HG02870 (cell line): ENCODE measurements at regions not wholly inside any gene's neighbourhood (a gene's known extent, or its start where the extent isn't known, plus 50 kb on each side); places are given as distances from the start of the nearest gene placed in this dataset.
"Not testable (repeated sequence)": the region's sequence is repeated elsewhere in the genome, so short reads cannot be mapped to it uniquely, and the experiment has no call there.

Experiments used
- ATAC-seq: cut with Tn5 transposase; IDR thresholded peaks from one replicate; pipeline ENCODE4 v1.9.1; 2021; ENCODE audit warnings: mild to moderate bottlenecking, moderate library complexity; ENCODE audit not compliant: unreplicated experiment

DNA sequence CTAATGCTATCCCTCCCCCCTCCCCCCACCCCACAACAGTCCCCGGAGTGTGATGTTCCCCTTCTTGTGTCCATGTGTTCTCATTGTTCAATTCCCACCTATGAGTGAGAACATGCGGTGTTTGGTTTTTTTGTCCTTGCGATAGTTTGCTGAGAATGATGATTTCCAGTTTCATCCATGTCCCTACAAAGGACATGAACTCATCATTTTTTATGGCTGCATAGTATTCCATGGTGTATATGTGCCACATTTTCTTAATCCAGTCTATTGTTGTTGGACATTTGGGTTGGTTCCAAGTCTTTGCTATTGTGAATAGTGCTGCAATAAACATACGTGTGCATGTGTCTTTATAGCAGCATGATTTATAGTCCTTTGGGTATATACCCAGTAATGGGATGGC is 133.7 kb upstream of the ANK3 start:
- ATAC-seq: not testable (repeated sequence)

DNA sequence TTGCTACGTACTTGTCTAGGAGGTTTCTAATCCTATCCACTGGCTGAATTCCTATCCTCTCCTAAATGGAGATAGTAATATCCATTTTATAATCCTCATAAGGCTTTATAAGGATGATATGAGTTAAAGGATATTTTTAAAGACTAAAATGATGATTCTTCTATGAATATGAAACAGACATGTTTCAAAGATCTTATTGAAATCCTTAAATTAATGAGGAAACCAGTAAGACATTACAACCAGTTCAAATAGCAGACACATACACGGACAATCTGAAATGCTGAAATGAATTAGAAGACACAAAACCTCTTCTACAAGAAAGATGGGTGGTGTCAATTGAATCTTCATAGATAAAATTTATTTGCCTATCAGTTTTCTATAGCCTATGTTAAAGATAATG is 132.9 kb upstream of the ANK3 start:
- no peak for ATAC-seq

DNA sequence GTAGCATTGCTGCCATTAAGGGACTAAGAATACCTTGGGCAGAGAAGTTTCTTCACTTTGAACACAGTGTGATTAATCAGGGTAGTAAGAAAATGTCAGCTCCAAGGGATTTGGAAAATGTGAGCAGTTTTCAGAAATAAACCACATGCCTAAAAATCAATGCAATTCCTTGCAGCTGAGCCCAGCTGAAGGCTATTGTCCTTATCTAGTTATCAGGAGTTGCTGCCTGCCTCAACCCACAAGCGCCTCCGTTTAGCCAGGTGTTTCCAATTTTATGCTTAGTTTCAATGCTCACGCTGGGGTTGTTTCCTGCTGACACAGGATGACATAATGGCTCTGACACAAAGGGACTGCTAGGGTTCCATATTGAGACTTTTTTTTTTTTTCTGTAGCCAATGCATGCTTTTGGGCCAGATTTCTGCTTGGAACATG is 132.3 kb upstream of the ANK3 start:
- no peak for ATAC-seq

DNA sequence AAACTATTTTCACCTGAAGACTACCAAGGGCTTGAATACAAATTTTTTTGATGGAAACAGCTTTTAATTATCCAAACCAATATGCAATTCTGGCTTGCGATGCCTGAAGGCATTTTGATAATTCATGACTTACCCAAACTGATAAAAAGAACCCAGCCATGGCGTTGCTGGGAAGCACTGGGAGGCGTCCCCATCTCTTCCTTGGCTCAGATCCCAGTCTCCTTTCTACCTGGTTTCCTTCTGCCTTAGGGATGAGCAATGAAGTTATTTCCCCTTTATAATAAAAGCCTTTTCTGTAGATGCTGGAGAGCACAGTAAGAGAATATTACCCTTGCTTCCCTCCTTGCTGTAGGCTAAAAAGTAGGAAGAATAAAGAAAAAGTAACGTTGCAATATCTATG is 129.1 kb upstream of the ANK3 start:
- no peak for ATAC-seq

DNA sequence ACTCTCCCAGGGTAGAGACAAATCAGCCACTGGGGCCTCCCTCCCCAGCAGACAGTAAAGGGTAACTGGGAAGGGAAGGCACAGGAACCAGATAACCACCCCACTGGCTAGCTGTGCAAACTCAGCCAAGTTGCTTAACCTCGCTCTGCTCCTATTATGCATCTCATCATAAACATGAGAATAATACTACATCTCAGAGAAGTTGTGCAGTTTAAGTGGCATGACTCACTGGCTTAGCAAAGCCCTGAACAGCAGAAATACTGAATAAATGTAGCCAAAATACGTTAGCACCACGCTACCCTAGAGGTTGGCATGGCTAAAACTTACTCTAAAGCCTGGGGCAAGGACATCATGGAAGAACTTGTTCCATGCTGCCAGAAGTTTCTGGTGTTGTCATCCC is 128.1 kb upstream of the ANK3 start:
- ATAC-seq: no peak

DNA sequence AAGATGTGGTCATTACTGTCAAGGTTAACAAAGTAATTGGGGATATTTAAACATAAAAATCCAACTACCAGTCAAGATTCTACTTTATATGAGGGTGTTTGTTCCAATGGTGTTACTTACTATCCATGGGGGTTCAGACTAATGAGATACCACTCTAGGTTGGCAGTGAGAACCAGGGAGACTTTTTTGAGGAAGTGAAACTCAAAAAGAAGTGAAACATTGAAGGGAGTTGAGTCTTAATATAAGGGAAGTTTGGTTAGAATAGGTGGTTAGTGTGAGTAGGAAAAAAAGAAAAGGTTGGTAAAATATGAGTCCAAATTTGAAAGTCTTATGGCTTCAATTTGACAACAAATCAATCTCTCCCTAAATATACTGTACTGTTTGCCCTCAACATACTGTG is 123.6 kb upstream of the ANK3 start:
- ATAC-seq: no peak

DNA sequence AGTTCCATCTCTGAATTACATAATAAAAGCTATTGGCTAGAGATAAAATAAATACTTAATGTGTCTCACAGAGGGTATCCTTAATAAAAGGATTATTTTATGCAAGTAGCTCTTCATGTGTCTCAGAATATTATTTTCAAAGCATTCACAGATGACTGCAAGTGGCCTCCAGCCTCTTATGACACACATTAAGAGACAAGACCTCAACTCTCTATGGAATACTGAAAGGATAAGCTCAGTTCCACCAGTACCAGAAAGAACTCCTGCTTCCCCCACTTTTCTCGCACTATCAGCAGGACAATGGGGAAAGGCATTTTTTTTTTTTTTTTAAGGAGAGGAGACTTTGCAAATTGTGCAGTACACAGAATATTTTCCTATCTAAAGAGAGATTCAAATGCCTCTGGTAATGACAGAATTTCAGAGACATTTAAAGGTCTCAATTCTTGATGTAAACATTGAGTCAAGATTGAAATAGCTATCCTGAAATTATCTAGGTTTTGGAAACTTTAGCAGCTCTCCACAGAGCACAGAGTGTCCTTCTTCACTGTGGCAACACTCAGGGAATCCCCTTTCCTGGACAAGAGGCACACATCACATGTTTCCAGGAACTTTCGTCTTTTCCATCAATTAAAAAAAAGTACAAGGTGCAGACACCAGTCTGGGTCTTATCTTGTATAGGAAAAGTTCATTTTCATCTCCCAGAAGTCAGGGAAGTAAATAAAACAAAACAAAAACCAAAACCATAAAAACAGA is 122.0 kb upstream of the ANK3 start:
- no peak for ATAC-seq

DNA sequence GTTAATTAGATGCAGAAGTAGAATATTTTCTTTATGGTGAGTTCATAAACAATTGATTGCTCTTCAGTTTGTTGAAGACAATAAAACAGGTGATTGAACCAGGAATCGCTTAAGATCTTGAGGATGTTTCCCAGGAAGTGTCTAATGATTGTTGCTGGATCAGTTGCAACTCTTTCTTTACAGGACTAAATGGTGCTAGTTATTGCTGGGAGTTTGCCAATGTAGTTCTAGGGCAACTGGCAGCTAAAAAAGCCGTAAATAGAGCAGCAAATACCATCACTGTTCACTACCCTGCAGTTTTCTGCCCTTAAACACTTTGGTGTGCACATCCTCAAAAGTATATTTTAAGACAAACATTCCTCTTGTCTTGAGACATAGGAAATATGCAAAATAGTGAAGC is 119.2 kb upstream of the ANK3 start:
- no peak for ATAC-seq

DNA sequence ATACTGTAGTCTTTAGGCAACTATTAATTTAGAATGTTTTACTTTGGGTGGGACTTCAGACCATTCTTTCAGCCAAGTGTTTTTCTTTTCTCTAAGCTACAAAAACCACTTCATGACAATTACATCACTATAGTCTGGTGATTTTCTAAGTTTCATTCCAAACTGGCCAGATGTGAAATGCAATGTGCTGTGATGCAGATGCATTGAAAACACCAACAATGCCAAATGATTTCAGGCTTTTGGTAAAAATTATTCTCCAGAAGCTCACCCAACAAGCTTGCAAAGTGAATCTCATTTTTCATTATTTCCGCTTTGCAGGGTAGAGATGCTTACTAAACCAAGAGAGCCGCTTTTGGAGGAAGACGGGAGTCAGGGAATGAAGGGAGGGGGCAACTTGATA is 118.4 kb upstream of the ANK3 start:
- ATAC-seq: no peak

DNA sequence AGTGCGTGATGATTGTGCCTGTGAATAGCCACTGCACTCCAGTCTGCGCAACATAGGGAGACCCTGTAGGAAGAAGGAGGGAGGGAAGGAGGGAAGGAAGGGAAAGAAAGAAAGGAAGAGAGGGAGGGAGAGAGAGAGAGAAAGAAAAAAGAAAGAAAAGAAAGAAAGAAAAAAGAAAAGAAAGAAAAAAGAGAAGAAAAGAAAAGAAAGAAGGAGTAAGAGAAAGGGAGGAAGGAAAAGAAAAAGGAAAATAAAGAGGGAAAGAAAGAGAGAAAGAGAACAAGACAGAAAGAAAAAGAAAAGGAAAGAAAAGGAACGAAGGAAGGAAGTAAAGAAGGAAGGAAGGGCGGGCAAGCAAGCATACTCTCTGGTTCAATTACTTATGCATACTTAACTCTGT is 112.9 kb upstream of the ANK3 start:
- ATAC-seq: no peak

DNA sequence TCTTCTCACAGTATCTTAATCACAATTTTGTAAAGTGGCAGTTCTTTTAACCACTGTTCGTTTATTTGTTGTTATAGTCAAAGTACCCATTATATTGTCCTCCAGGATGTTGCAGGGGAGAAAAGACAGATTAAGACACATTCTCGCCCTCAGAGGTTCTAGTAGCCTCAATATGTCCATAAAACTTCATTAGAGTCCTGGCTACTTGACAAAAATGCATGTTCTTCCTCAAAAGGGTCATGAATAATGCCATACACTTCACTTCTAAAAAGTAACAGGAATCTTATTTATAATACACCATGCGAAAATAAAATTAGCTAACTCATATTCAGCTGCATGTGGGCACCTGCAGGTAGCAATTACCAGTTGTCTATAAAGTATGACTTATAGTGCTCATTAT is 109.3 kb upstream of the ANK3 start:
- ATAC-seq: no peak

DNA sequence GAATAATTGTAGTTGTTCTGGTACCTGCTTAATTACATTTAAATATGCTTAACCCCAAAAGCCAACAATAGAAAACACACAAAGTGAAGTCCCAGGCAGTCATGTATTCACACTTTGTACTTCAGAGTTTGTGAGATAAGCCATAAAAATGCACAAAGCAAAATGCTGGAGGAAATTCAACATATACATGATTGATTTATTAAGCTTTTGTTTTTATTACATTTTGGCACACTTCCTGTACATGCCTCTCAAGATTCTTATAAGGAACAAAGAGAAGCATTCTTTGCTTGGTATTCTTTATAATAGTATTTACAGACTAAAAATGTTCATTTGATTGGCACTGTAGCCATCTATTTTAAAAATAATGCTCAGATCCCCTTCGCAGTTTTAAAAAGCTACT is 107.7 kb upstream of the ANK3 start:
- no peak for ATAC-seq

DNA sequence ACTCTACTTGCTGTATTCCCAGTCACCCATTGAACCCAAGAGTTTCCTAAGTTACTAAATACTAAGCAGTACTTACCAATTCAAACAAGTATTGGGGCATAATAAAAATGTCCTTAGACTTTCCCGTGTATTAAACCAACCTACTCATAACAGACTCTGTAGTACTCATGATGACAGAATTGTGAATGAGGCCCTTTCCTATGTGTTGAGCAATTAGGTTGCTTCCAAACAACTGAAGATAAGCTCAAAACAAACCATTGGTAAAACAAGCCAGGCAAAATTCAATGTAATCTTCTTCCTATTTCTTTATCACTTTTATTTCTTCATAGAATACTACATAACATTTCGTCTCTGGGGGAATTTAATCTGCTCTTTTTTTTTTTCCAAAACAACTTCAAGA is 106.5 kb upstream of the ANK3 start:
- ATAC-seq: no peak

DNA sequence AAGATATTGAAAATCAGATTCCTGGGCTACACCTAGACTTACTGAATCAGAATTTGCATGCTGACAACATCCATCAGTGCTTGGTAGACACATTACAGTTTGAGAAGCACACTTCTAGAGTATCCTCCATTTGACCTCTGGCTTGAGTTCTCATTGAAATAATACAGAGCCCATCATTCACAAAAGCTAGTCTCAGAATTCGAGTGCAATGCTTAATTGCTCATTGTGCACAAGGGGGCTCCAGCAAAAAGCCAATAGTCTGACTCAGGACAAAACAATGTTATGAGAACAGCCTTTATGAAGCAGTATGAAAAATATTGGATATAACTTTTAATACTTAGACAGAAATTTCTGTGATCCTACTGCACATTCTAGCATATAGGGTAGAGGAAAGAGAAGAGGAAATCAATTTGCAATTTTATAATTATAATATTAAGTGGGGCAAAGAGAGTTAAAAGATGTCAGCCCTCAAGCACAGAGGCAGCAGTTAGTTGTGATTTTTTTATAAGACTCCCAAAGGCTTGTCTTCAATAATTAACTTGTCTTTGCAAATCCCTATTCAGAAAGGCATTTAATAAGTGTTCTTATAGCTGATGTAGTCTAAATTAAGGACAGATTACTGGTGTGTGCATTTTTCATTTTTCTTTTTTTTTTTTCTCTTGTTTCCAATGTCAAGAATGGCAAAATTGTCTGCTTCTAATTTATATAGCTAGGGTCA is 105.8 kb upstream of the ANK3 start:
- no peak for ATAC-seq

DNA sequence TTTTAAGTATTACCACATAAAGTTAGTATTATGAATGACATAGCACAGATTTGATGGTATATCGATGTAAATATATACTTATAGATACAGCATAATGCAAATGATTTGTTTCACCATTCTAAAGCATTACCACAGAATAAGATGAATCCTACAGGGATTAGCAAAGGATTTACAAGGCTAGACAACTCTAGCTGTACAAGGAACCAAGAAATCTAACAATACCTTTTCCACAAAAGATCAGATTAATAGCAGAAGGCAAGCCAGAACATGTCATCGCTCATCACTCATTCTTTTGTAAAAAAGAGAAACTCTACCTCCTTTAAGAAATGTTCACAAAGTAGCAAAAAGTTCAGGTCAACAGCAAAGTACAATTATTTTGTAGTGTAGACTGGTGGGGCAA is 105.1 kb upstream of the ANK3 start:
- ATAC-seq: no peak

DNA sequence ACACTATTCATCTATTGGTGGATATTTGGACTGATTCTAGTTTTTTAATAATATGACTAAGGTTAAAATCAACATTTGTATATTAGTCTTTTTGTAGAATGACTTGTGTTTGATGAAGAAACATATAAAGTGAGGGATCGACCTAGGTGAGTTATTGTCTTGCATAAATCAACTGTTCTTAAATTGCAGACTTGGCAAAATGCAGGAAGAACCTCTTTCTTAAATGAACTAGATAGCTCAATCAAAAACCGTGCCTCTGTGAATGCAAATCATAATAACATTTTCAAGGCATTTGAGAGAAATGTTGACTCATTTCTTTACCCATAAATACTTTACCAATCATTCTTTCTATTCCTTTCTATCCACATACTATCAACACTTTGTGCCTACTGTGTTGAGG is 101.5 kb upstream of the ANK3 start:
- ATAC-seq: no peak

DNA sequence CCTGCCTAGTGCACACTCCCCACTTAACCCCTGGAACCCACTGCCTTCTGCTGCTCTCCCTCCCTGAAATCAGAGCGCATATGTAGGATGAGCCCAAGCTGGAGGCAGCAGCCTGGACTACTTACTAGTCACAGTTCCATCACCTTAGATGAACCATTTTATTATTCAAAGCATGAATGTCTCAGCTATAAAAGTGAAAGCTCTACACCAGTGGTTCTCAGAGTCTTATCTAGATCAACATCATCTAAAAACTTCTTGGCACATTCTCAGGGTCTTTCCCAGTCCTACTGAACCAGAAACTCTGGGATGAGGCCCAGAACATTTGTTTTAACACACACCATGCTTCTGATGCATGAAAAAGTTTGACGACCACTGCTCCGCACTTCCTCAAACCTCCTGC is 100.3 kb upstream of the ANK3 start:
- no peak for ATAC-seq

DNA sequence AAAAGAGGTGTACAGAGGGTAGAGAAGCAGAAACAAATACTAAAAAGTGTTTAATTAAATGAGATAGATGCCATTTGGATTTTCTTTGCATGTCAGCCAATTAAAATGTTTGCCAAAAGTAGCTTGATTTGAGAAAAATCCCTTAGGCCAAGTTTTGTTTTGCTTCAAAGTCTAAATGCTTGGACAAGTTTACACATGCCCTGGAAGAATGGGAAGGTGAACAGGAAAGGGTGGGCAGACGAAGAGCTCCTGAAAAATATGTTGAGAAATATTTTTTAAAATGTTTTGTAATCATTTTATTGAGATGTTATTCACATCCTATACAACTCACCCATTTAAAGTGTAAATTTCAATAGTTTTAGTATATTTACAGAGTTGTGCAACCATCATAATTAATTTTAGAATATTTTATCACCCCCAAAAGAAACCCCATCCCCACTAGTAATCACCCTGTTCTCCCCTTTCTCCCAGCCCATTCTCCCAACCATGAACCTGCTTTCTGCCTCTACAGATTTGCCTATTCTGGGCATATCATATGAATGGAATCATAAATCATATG is 98.5 kb upstream of the ANK3 start:
- no peak for ATAC-seq

DNA sequence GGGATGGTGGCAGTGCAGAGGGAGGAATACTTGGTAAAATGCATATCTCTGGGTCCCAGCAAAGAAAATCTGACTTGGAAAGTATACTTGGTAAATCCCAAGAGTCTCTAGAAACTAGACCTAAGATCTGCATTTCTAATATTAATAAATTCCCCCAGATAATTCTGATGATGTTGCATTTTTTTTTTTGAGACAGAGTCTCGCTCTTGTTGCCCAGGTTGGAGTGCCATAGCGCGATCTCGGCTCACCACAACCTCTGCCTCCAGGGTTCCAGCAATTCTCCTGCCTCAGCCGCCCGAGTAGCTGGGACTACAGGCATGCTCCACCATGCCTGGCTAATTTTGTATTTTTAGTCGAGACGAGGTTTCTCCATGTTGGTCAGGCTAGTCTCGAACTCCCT is 97.9 kb upstream of the ANK3 start:
- no peak for ATAC-seq

DNA sequence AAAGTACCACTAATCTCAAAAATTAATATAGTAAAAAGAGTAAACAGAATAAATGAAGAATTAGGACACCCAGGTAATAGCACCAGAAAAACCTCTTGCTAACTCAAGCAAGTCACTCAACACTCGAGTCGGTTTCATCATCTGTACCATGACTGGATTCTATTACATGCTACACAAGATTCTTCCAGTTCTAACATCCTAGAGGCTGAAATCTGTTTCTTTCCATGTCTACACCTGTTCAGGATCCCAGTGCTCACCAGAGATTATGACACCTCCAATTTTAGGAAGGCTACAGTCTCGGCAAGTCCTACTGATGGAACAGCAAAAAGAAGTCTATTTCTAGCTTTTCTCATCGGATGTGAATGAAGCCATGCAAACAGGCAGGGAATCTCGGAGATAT is 95.3 kb upstream of the ANK3 start:
- ATAC-seq: no peak

DNA sequence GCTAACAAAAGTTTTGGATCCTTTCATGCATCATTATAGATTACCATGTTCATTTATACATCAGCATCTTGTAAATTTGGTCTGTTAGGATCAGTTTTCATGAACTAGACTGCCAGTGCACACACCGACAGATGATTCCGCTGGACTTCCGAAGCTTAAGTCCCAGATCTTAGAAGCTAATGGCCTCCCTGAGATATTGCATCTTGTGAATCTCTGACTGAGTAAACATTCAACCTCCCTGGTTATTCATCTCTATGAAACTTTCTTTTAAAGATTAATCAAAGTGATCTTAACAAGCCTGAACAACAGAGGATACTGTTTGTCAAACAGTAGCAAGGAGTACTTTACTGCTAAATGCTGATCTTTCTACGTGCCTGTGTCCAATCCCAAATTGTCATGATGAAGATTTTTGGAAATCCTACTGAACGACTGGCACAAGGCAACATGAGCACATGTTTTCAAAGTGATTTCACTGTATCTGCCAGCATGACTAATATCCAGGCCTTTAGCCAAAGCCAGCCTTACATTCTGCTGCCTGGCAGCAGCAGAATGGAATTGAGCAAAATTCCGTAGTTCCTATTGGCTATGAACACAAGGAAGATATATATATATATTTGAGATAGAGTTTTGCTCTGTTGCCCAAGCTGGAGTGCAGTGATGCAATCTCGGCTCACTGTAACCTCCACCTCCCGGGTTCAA is 91.3 kb upstream of the ANK3 start:
- no peak for ATAC-seq
